ENCODE measurements at regions not wholly inside any gene's neighbourhood (a gene's known extent, or its start where the extent isn't known, plus 50 kb on each side); places are given as distances from the start of the nearest gene placed in this dataset.

- TF ChIP-seq, protein P1, sequence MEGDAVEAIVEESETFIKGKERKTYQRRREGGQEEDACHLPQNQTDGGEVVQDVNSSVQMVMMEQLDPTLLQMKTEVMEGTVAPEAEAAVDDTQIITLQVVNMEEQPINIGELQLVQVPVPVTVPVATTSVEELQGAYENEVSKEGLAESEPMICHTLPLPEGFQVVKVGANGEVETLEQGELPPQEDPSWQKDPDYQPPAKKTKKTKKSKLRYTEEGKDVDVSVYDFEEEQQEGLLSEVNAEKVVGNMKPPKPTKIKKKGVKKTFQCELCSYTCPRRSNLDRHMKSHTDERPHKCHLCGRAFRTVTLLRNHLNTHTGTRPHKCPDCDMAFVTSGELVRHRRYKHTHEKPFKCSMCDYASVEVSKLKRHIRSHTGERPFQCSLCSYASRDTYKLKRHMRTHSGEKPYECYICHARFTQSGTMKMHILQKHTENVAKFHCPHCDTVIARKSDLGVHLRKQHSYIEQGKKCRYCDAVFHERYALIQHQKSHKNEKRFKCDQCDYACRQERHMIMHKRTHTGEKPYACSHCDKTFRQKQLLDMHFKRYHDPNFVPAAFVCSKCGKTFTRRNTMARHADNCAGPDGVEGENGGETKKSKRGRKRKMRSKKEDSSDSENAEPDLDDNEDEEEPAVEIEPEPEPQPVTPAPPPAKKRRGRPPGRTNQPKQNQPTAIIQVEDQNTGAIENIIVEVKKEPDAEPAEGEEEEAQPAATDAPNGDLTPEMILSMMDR (IDR thresholded peaks at IDR 0.05): no peak
- TF ChIP-seq POLR2A (IDR thresholded peaks at IDR 0.05): no peak
- no peak for TF ChIP-seq EP300 (IDR thresholded peaks at IDR 0.05)
- no peak for TF ChIP-seq POLR2AphosphoS5 (IDR thresholded peaks at IDR 0.05)
Measured at GRCh38 chr6:101116337-101116736, 235.2 kb upstream of the ASCC3 start.
